H1 (cell line): ENCODE measurements at regions not wholly inside any gene's neighbourhood (a gene's known extent, or its start where the extent isn't known, plus 50 kb on each side); places are given as distances from the start of the nearest gene placed in this dataset.

Source experiments
- KDM5A ChIP-seq: fragments of 200-600 bp; IDR thresholded peaks from 2 replicates; pipeline ENCODE4 v1.7.1; 2012; ENCODE audit warnings: mild to moderate bottlenecking, low read length, inconsistent platforms, mixed read lengths
- PHF8 ChIP-seq: fragments of 200-600 bp; sonication (generic); conservative IDR thresholded peaks from 2 replicates; pipeline ENCODE4 v1.7.1; 2012; ENCODE audit warnings: low read depth, mild to moderate bottlenecking, inconsistent platforms, low read length, moderate library complexity

DNA sequence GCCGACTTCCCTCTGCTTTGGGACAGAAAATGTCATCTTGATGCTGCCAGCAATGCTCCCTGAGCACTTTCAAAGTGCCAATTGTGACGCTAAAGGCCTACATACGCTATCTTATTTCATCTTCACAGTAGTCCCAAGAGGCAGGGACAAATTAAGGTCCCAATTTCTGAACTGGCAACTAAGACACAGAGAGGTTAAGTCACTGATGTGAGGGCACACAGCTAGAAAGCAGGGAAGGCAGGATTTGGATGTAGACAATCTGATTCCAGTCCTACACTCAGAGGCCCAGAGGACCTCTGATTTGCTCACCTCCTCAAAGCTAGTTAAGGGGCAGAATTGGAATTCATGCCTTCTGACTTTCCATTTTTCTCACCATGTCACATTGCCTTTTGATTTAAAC is 249.2 kb upstream of the CLINT1 start (continued):
- no peak for TF ChIP-seq PHF8
- TF ChIP-seq KDM5A = no peak
- TF ChIP-seq, all 59 proteins: peak for 0
